ENCODE measurements at regions not wholly inside any gene's neighbourhood (a gene's known extent, or its start where the extent isn't known, plus 50 kb on each side); places are given as distances from the start of the nearest gene placed in this dataset.

DNA sequence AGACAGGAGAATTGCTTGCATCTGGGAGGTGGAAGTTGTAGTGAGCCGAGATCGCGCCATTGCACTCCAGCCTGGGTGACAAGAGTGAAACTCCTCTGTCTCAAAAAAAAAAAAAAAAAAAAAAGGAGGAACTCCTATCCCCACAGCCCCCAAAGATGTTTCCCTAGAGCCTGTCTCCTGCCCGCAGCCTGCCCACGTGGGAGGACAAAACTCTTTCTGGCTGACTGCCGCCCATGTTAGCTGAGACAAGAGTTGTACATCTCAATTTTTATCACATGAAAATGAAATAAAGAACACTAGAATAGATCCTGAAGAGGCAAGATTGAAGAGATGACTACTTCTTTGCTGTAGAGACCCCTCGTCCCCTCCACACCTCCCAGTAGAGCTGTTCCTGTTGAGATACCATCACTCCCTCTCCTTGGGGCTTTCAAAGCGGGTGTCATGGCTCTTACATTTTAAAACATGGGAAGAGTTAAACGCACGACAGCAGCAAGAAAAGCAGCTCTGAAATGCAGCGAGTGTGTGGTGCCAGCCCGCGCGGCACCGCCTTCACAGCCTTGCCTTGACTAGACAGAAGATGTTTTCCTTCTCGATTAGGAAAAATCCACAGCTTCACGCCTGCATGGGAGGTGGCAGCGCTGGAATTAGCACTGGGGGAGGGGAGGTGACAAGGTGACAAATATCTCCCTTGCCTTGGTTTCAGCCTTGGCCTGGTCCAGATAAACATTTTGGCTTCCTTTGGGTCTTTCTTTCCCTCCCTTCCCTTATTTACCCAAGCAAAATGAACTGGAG is 253.4 kb upstream of the CSF3R start:
- DNase-seq (ENCODE audit: low spot score) (no peak), ATAC-seq (ENCODE audit: low FRiP score) (no peak)
- TF ChIP-seq, protein P1, sequence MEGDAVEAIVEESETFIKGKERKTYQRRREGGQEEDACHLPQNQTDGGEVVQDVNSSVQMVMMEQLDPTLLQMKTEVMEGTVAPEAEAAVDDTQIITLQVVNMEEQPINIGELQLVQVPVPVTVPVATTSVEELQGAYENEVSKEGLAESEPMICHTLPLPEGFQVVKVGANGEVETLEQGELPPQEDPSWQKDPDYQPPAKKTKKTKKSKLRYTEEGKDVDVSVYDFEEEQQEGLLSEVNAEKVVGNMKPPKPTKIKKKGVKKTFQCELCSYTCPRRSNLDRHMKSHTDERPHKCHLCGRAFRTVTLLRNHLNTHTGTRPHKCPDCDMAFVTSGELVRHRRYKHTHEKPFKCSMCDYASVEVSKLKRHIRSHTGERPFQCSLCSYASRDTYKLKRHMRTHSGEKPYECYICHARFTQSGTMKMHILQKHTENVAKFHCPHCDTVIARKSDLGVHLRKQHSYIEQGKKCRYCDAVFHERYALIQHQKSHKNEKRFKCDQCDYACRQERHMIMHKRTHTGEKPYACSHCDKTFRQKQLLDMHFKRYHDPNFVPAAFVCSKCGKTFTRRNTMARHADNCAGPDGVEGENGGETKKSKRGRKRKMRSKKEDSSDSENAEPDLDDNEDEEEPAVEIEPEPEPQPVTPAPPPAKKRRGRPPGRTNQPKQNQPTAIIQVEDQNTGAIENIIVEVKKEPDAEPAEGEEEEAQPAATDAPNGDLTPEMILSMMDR (IDR thresholded peaks at IDR 0.05) = no peak

GRCh38 chr1:36735436-36735835 is 252.7 kb upstream of the CSF3R start:
- TF ChIP-seq, protein P1 (IDR thresholded peaks at IDR 0.05) = no peak
- no peak for DNase-seq (ENCODE audit: low spot score)
- no peak for ATAC-seq (ENCODE audit: low FRiP score)

- ATAC-seq (ENCODE audit: low FRiP score) = no peak
- no peak for DNase-seq (ENCODE audit: low spot score)
- TF ChIP-seq, protein P1 (IDR thresholded peaks at IDR 0.05) = no peak
Measured at GRCh38 chr1:36734356-36734755, 251.6 kb upstream of the CSF3R start.

- TF ChIP-seq, protein P1 (IDR thresholded peaks at IDR 0.05) = no peak
- DNase-seq (ENCODE audit: low spot score) (no peak), ATAC-seq (ENCODE audit: low FRiP score) (no peak)
Measured at GRCh38 chr1:36733748-36734147, 251.0 kb upstream of the CSF3R start.

DNA sequence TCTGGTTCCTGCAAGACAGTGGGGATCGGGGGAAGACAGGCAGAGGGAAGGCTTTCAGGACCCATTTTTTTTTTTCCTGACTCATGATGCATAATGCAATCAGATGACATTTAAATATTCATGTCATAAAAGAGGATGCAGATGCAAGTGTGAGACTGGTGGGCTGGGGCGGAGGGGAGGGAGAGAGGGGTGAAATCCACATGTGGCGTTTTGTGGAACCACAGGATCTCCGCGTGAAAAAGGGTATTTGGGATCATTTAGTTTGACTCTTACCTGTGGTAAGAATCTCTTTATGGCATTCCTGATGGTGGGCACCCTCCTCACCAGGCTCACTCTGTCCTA is 249.3 kb upstream of the CSF3R start:
- TF ChIP-seq, protein P1 (IDR thresholded peaks at IDR 0.05) = no peak
- ATAC-seq (ENCODE audit: low FRiP score) (no peak), DNase-seq (ENCODE audit: low spot score) (no peak)

- ATAC-seq (ENCODE audit: low FRiP score) = no peak
- DNase-seq (ENCODE audit: low spot score) = no peak
- TF ChIP-seq, protein P1 (IDR thresholded peaks at IDR 0.05) = no peak
Measured at GRCh38 chr1:36731226-36732014, 248.7 kb upstream of the CSF3R start.

Measured in omental fat pad (tissue), 3 donors.